Stomach (tissue), 4 donors: ENCODE measurements at regions not wholly inside any gene's neighbourhood (a gene's known extent, or its start where the extent isn't known, plus 50 kb on each side); places are given as distances from the start of the nearest gene placed in this dataset.

Source experiments
- POLR2AphosphoS5 ChIP-seq, 3 donors: sonication (generic); formaldehyde crosslinking; IDR thresholded peaks; one replicate each; pipeline ENCODE4 v1.6.1; 2016; ENCODE audit warnings: antibody characterized with exemption in 3 of 3
- TF ChIP-seq, protein P1 (sequence below), 7 experiments: fragments of 450-650 bp in 4 of 7; fragments of 200-600 bp in 3 of 7; sonication (generic) in 3 of 7; IDR thresholded peaks; one replicate each; pipeline ENCODE4 v1.5.1; 2016 to 2019; ENCODE audit warnings: antibody characterized with exemption in 7 of 7, control low read depth in 2 of 7, mild to moderate bottlenecking in 1 of 7

GRCh38 chr4:124167602-124168001 lies 544.9 kb downstream of the ANKRD50 start:
- TF ChIP-seq, protein P1, sequence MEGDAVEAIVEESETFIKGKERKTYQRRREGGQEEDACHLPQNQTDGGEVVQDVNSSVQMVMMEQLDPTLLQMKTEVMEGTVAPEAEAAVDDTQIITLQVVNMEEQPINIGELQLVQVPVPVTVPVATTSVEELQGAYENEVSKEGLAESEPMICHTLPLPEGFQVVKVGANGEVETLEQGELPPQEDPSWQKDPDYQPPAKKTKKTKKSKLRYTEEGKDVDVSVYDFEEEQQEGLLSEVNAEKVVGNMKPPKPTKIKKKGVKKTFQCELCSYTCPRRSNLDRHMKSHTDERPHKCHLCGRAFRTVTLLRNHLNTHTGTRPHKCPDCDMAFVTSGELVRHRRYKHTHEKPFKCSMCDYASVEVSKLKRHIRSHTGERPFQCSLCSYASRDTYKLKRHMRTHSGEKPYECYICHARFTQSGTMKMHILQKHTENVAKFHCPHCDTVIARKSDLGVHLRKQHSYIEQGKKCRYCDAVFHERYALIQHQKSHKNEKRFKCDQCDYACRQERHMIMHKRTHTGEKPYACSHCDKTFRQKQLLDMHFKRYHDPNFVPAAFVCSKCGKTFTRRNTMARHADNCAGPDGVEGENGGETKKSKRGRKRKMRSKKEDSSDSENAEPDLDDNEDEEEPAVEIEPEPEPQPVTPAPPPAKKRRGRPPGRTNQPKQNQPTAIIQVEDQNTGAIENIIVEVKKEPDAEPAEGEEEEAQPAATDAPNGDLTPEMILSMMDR (IDR thresholded peaks at IDR 0.05), result no peak
- no peak for TF ChIP-seq POLR2AphosphoS5 (IDR thresholded peaks at IDR 0.05)
